ENCODE measurements at regions not wholly inside any gene's neighbourhood (a gene's known extent, or its start where the extent isn't known, plus 50 kb on each side); places are given as distances from the start of the nearest gene placed in this dataset.

GRCh38 chr4:12488672-12489071, 995.5 kb downstream of the RAB28 start (continued):
- TF ChIP-seq STAT6 (CRISPR knock-in tag; conservative IDR thresholded peaks at IDR 0.05; ENCODE audit: low read depth) = no peak
- TF ChIP-seq ZNF396 (CRISPR knock-in tag; IDR thresholded peaks at IDR 0.05; ENCODE audit: borderline replicate concordance) = no peak
- TF ChIP-seq ARID4B (CRISPR knock-in tag; IDR thresholded peaks at IDR 0.05; ENCODE audit: borderline replicate concordance) = no peak

- ChIA-PET POLR2A (no interaction called here), CTCF (no interaction called here)
- peaks cover 24% of the 10 kb centered on the region for H3K36me3 Mint-ChIP-seq
- no peaks in the 10 kb centered on the region for H3K4me1 Mint-ChIP-seq
- DNase-seq (ENCODE audit: low spot score) = no peak
- H3K27me3 Mint-ChIP-seq (ENCODE audit: low read depth) = no peaks in the 10 kb centered on the region
- no peak for ATAC-seq
- no peak overlapping the region for H3K27ac Mint-ChIP-seq
- H3K9me3 Mint-ChIP-seq = peaks cover 52% of the 10 kb centered on the region
- H3K4me3 Mint-ChIP-seq = no peak overlapping the region
- TF ChIP-seq FOXP4 (CRISPR knock-in tag; IDR thresholded peaks at IDR 0.05) = no peak
- TF ChIP-seq ZSCAN18 (CRISPR knock-in tag; IDR thresholded peaks at IDR 0.05) = no peak
- TF ChIP-seq AR (CRISPR knock-in tag; IDR thresholded peaks at IDR 0.05) = no peak
- TF ChIP-seq SMAD4 (CRISPR knock-in tag; IDR thresholded peaks at IDR 0.05) = no peak
- TF ChIP-seq OVOL2 (CRISPR knock-in tag; IDR thresholded peaks at IDR 0.05; ENCODE audit: borderline replicate concordance) = no peak
- no peak for TF ChIP-seq ARID4B (CRISPR knock-in tag; IDR thresholded peaks at IDR 0.05; ENCODE audit: borderline replicate concordance)
- no peak for TF ChIP-seq EMX1 (CRISPR knock-in tag; IDR thresholded peaks at IDR 0.05)
- no peak for TF ChIP-seq E2F4 (CRISPR knock-in tag; IDR thresholded peaks at IDR 0.05; ENCODE audit: borderline replicate concordance, low read depth)
- TF ChIP-seq ZBTB43 (CRISPR knock-in tag; IDR thresholded peaks at IDR 0.05) = no peak
- TF ChIP-seq PRRX2 (CRISPR knock-in tag; IDR thresholded peaks at IDR 0.05) = no peak
- TF ChIP-seq ZNF121 (CRISPR knock-in tag; IDR thresholded peaks at IDR 0.05) = no peak
Observed at GRCh38 chr4:12487000-12487399, 997.1 kb downstream of the RAB28 start.
